IPS DF 6.9 (cell line): ENCODE measurements at regions not wholly inside any gene's neighbourhood (a gene's known extent, or its start where the extent isn't known, plus 50 kb on each side); places are given as distances from the start of the nearest gene placed in this dataset.

Experiments
- DNase-seq: peaks from one replicate; pipeline ENCODE4 v3.0.0-alpha.2; 2013; ENCODE audit warnings: low read depth, low spot score
- H3K27ac ChIP-seq: one replicate; pipeline ENCODE4 v1.5.1; 2013; ENCODE audit warnings: low read length, control low read depth
- H3K27me3 ChIP-seq: 2 replicates; pipeline ENCODE4 v1.6.1; 2013; ENCODE audit warnings: mild to moderate bottlenecking, low read length; ENCODE audit not compliant: control insufficient read depth, insufficient read depth
- H3K36me3 ChIP-seq: 2 replicates; pipeline ENCODE4 v1.6.1; 2013; ENCODE audit warnings: low read length; ENCODE audit not compliant: control insufficient read depth, insufficient read depth
- H3K4me1 ChIP-seq: 2 replicates; pipeline ENCODE4 v1.6.1; 2013; ENCODE audit warnings: low read length; ENCODE audit not compliant: control insufficient read depth, insufficient read depth
- H3K4me3 ChIP-seq: 2 replicates; pipeline ENCODE4 v1.5.1; 2013; ENCODE audit warnings: mild to moderate bottlenecking, low read length
- H3K9me3 ChIP-seq: 2 replicates; pipeline ENCODE4 v1.6.1; 2013; ENCODE audit warnings: low read length, inconsistent platforms; ENCODE audit not compliant: control insufficient read depth, insufficient read depth
- WGBS: extraction: QIAGEN DNeasy Blood & Tissue Kit; methylation state at CpG from one replicate; pipeline ENCODE4 v1.1.7; 2013; ENCODE audit warnings: mixed read lengths, missing lambda C conversion rate; ENCODE audit not compliant: insufficient read length, insufficient coverage; 5-methylcytosine and 5-hydroxymethylcytosine counted together

GRCh38 chr2:205937211-205937610, 148.8 kb downstream of the INO80D start:
- H3K9me3 ChIP-seq: no peaks in the 10 kb centered on the region
- no peaks in the 10 kb centered on the region for H3K36me3 ChIP-seq
- H3K4me3 ChIP-seq: no peak overlapping the region
- DNase-seq: no peak
- no CpG with 5 or more reads among the region's 1 CpG for WGBS
- H3K27me3 ChIP-seq: no peaks in the 10 kb centered on the region
- no peaks in the 10 kb centered on the region for H3K4me1 ChIP-seq
- no peak overlapping the region for H3K27ac ChIP-seq

- no peaks in the 10 kb centered on the region for H3K27me3 ChIP-seq
- H3K27ac ChIP-seq: no peak overlapping the region
- no peak for DNase-seq
- no CpG with 5 or more reads among the region's 10 CpGs for WGBS
- no peaks in the 10 kb centered on the region for H3K36me3 ChIP-seq
- H3K4me1 ChIP-seq: no peaks in the 10 kb centered on the region
- H3K4me3 ChIP-seq: no peak overlapping the region
- H3K9me3 ChIP-seq: no peaks in the 10 kb centered on the region
These were observed 149.5 kb downstream of the INO80D start for GRCh38 chr2:205936446-205936845.

GRCh38 chr2:205934443-205934842, 151.5 kb downstream of the INO80D start:
- H3K27me3 ChIP-seq: no peaks in the 10 kb centered on the region
- no peak overlapping the region for H3K4me3 ChIP-seq
- no peak overlapping the region for H3K27ac ChIP-seq
- H3K36me3 ChIP-seq: no peaks in the 10 kb centered on the region
- WGBS: no CpG with 5 or more reads among the region's 1 CpG
- no peak for DNase-seq
- H3K4me1 ChIP-seq: peaks cover under 1% of the 10 kb centered on the region; the same call in 1 of the 2 replicates
- no peaks in the 10 kb centered on the region for H3K9me3 ChIP-seq

GRCh38 chr2:205932861-205933260, 153.1 kb downstream of the INO80D start:
- Histone ChIP-seq H3K36me3 (no peaks in the 10 kb centered on the region), H3K27ac (no peak overlapping the region), H3K4me3 (no peak overlapping the region), H3K4me1 (peaks cover 2% of the 10 kb centered on the region; the same call in 1 of the 2 replicates), H3K9me3 (no peaks in the 10 kb centered on the region), H3K27me3 (no peaks in the 10 kb centered on the region)
- DNase-seq: no peak
- WGBS: no CpG with 5 or more reads among the region's 2 CpGs

GRCh38 chr2:205931388-205931787, 154.6 kb downstream of the INO80D start:
- Histone ChIP-seq H3K4me1 (peaks cover 2% of the 10 kb centered on the region; the same call in 1 of the 2 replicates), H3K9me3 (no peaks in the 10 kb centered on the region), H3K36me3 (no peaks in the 10 kb centered on the region), H3K27me3 (no peaks in the 10 kb centered on the region; the same call in 1 of the 2 replicates), H3K27ac (no peak overlapping the region), H3K4me3 (no peak overlapping the region)
- no peak for DNase-seq
- no CpG with 5 or more reads among the region's 3 CpGs for WGBS

GRCh38 chr2:205930209-205930608, 155.8 kb downstream of the INO80D start:
- no CpG with 5 or more reads among the region's 4 CpGs for WGBS
- Histone ChIP-seq H3K27me3 (no peaks in the 10 kb centered on the region; the same call in 1 of the 2 replicates), H3K9me3 (no peaks in the 10 kb centered on the region), H3K4me3 (no peak overlapping the region), H3K27ac (no peak overlapping the region), H3K4me1 (peaks cover 2% of the 10 kb centered on the region; the same call in 1 of the 2 replicates), H3K36me3 (no peaks in the 10 kb centered on the region)
- no peak for DNase-seq

GRCh38 chr2:205929246-205929942, 156.6 kb downstream of the INO80D start:
- no CpG with 5 or more reads among the region's 9 CpGs for WGBS
- no peak overlapping the region for H3K4me3 ChIP-seq
- no peak overlapping the region for H3K27ac ChIP-seq
- no peaks in the 10 kb centered on the region; the same call in 1 of the 2 replicates for H3K27me3 ChIP-seq
- H3K36me3 ChIP-seq: no peaks in the 10 kb centered on the region
- no peak for DNase-seq
- H3K9me3 ChIP-seq: no peaks in the 10 kb centered on the region
- H3K4me1 ChIP-seq: peaks cover 2% of the 10 kb centered on the region; the same call in 1 of the 2 replicates

GRCh38 chr2:205925373-205926337, 160.3 kb downstream of the INO80D start:
- DNase-seq: peak; percentile 61
- H3K36me3 ChIP-seq: no peaks in the 10 kb centered on the region
- H3K4me3 ChIP-seq: no peak overlapping the region
- H3K9me3 ChIP-seq: no peaks in the 10 kb centered on the region
- peaks cover 2% of the 10 kb centered on the region; the same call in 1 of the 2 replicates for H3K4me1 ChIP-seq
- no peaks in the 10 kb centered on the region; the same call in 1 of the 2 replicates for H3K27me3 ChIP-seq
- no peak overlapping the region for H3K27ac ChIP-seq
- no CpG with 5 or more reads among the region's 33 CpGs for WGBS

GRCh38 chr2:205924676-205925075, 161.3 kb downstream of the INO80D start:
- H3K4me3 ChIP-seq: no peak overlapping the region
- no peaks in the 10 kb centered on the region; the same call in 1 of the 2 replicates for H3K27me3 ChIP-seq
- no peak overlapping the region for H3K27ac ChIP-seq
- no peaks in the 10 kb centered on the region for H3K36me3 ChIP-seq
- WGBS: no CpG with 5 or more reads among the region's 9 CpGs
- H3K4me1 ChIP-seq: peaks cover 2% of the 10 kb centered on the region; the same call in 1 of the 2 replicates
- no peak for DNase-seq
- no peaks in the 10 kb centered on the region for H3K9me3 ChIP-seq

GRCh38 chr2:205915130-205915524, 170.8 kb downstream of the INO80D start:
- Histone ChIP-seq H3K27me3 (no peaks in the 10 kb centered on the region), H3K9me3 (no peaks in the 10 kb centered on the region), H3K36me3 (no peaks in the 10 kb centered on the region), H3K27ac (no peak overlapping the region), H3K4me1 (no peaks in the 10 kb centered on the region), H3K4me3 (no peak overlapping the region)
- WGBS: no CpG with 5 or more reads among the region's 1 CpG
- DNase-seq: no peak
